GM12878 (cell line): ENCODE measurements at regions not wholly inside any gene's neighbourhood (a gene's known extent, or its start where the extent isn't known, plus 50 kb on each side); places are given as distances from the start of the nearest gene placed in this dataset.

ENCODE experiments used
- ATAC-seq: fragments of 200-7000 bp; cut with Tn5 transposase; 3 replicates; pipeline ENCODE4 v1.9.1; 2020; ENCODE audit warnings: mild to moderate bottlenecking, moderate library complexity
- BruUV-seq: library from RNA; stranded (reverse); fragments of 400-500 nt; replicated peaks from 2 replicates; lab custom pipeline; 2021; lab: Mats Ljungman, UMichigan
- CTCF ChIA-PET: fragments of 300-600 bp; sonication (Branson Sonifier 250); formaldehyde crosslinking; extraction: SDS; loops from one replicate; lab custom pipeline; 2021; ENCODE audit warnings: inconsistent platforms; lab: Yijun Ruan, JAX
- POLR2A ChIA-PET: fragments of 350-600 bp; formaldehyde crosslinking; extraction: SDS; loops from one replicate; lab custom pipeline; 2021; ENCODE audit warnings: inconsistent platforms; lab: Charles Lee
- RAD21 ChIA-PET: fragments of 300-600 bp; sonication (Branson Sonifier 250); formaldehyde crosslinking; loops from one replicate; lab custom pipeline; 2023; ENCODE audit warnings: antibody characterized with exemption; ENCODE audit not compliant: unreplicated experiment; lab: Charles Lee
- SMC1A ChIA-PET: fragments of 300-600 bp; sonication (Branson Sonifier 250); formaldehyde crosslinking; loops from one replicate; lab custom pipeline; 2023; ENCODE audit not compliant: unreplicated experiment, uncharacterized antibody; lab: Charles Lee
- DNase-seq: peaks from one replicate; pipeline ENCODE4 v3.0.0-alpha.2; 2011; ENCODE audit warnings: low read depth, low spot score
- FAIRE-seq: peaks from 3 replicates; lab custom pipeline; 2011; peaks lifted over from hg19 to GRCh38; lab: Jason Lieb, UNC
- H2AFZ ChIP-seq: 2 replicates; pipeline ENCODE4 v1.6.0; 2011; ENCODE audit warnings: low read depth, low read length, control low read depth; ENCODE audit not compliant: control insufficient read depth
- H3K27ac ChIP-seq: 2 replicates; pipeline ENCODE4 v1.5.1; 2011; ENCODE audit warnings: control low read depth; ENCODE audit not compliant: control insufficient read depth, insufficient read depth
- H3K27me3 ChIP-seq, 2 experiments: replicated peaks in 1 of 2; 2 replicates each; pipeline versions ENCODE4 v1.6.0 to v1.6.1; 2011; ENCODE audit warnings: low read length in 1 of 2; ENCODE audit not compliant: control insufficient read depth in 2 of 2, insufficient read depth in 2 of 2
- H3K36me3 ChIP-seq, 2 experiments: 2 replicates each; pipeline ENCODE4 v1.5.1; 2011; ENCODE audit warnings: low read length in 1 of 2; ENCODE audit not compliant: control insufficient read depth in 2 of 2, insufficient read depth in 2 of 2
- H3K4me1 ChIP-seq: 2 replicates; pipeline ENCODE4 v1.6.1; 2011; ENCODE audit warnings: mild to moderate bottlenecking, low read length, moderate library complexity, mixed read lengths; ENCODE audit not compliant: control insufficient read depth, insufficient read depth
- H3K4me2 ChIP-seq: 2 replicates; pipeline ENCODE4 v1.6.0; 2011; ENCODE audit warnings: control low read depth; ENCODE audit not compliant: control insufficient read depth, insufficient read depth
- H3K4me3 ChIP-seq: fragments of 200-600 bp; sonication (generic); 2 replicates; pipeline ENCODE4 v1.5.1; 2016
- H3K79me2 ChIP-seq: 2 replicates; pipeline ENCODE4 v1.6.0; 2011; ENCODE audit warnings: low read length; ENCODE audit not compliant: control insufficient read depth, insufficient read depth
- H3K9ac ChIP-seq: 2 replicates; pipeline ENCODE4 v1.8.0; 2011; ENCODE audit warnings: low read length, control low read depth, mixed read lengths; ENCODE audit not compliant: control insufficient read depth, insufficient read depth
- H3K9me3 ChIP-seq: replicated peaks from 3 replicates; pipeline ENCODE4 v1.5.1; 2011; ENCODE audit warnings: mild to moderate bottlenecking, low read length; ENCODE audit not compliant: control insufficient read depth, insufficient read depth
- H4K20me1 ChIP-seq: 2 replicates; pipeline ENCODE4 v1.6.0; 2011; ENCODE audit not compliant: control insufficient read depth, insufficient read depth
- BMI1 ChIP-seq: fragments of 450-650 bp; IDR thresholded peaks from 2 replicates; pipeline ENCODE4 v1.6.1; 2016; ENCODE audit warnings: mild to moderate bottlenecking, moderate library complexity, borderline replicate concordance
- CHD4 ChIP-seq: fragments of 200-600 bp; sonication (generic); IDR thresholded peaks from 2 replicates; pipeline ENCODE4 v1.6.1; 2016; ENCODE audit warnings: mild to moderate bottlenecking
- HDAC6 ChIP-seq: fragments of 200-600 bp; sonication (generic); IDR thresholded peaks from one replicate; pipeline ENCODE4 v1.8.0; 2017; ENCODE audit warnings: antibody characterized with exemption; ENCODE audit not compliant: unreplicated experiment
- HDGF ChIP-seq: fragments of 450-650 bp; IDR thresholded peaks from 2 replicates; pipeline ENCODE4 v1.6.1; 2016; ENCODE audit warnings: antibody characterized with exemption
- IKZF1 ChIP-seq: fragments of 450-650 bp; conservative IDR thresholded peaks from 2 replicates; pipeline ENCODE4 v1.6.1; 2017; ENCODE audit warnings: antibody characterized with exemption, mild to moderate bottlenecking
- NFYB ChIP-seq: IDR thresholded peaks from 2 replicates; pipeline ENCODE4 v1.6.1; 2011; ENCODE audit warnings: low read depth, mild to moderate bottlenecking, low read length, improper control_type of control experiment, moderate library complexity; ENCODE audit not compliant: insufficient read depth
- PAX5 ChIP-seq: IDR thresholded peaks from 2 replicates; pipeline ENCODE4 v1.6.1; 2011; ENCODE audit warnings: low read depth, low read length, borderline replicate concordance
- PML ChIP-seq: IDR thresholded peaks from 2 replicates; pipeline ENCODE4 v1.6.1; 2012; ENCODE audit warnings: low read length, inconsistent platforms
- RAD21 ChIP-seq: IDR thresholded peaks from 2 replicates; pipeline ENCODE4 v1.6.1; 2011; ENCODE audit warnings: mild to moderate bottlenecking, low read depth, low read length, moderate library complexity; ENCODE audit not compliant: insufficient read depth
- RFX5 ChIP-seq: IDR thresholded peaks from 2 replicates; pipeline ENCODE4 v1.6.1; 2011; ENCODE audit warnings: low read depth, low read length, improper control_type of control experiment
- SMAD5 ChIP-seq: IDR thresholded peaks from 2 replicates; pipeline ENCODE4 v1.6.1; 2016; ENCODE audit warnings: antibody characterized with exemption, low read depth
- SMC3 ChIP-seq: IDR thresholded peaks from 2 replicates; pipeline ENCODE4 v1.6.1; 2011; ENCODE audit warnings: low read length, improper control_type of control experiment, borderline replicate concordance
- WRNIP1 ChIP-seq: IDR thresholded peaks from 2 replicates; pipeline ENCODE4 v1.6.1; 2011; ENCODE audit warnings: low read depth, low read length, improper control_type of control experiment, borderline replicate concordance
- ZNF384 ChIP-seq: IDR thresholded peaks from 2 replicates; pipeline ENCODE4 v1.6.1; 2012; ENCODE audit warnings: low read depth, mild to moderate bottlenecking, low read length, improper control_type of control experiment, borderline replicate concordance
- WGBS: methylation state at CpG from one replicate; pipeline ENCODE4 v1.1.6; 2016; ENCODE audit warnings: low lambda C conversion rate; ENCODE audit not compliant: insufficient replicate concordance, insufficient coverage; ENCODE audit errors: missing lambda C conversion rate; 5-methylcytosine and 5-hydroxymethylcytosine counted together
- in situ Hi-C: fragments of 300-500 bp; cut with MboI; formaldehyde crosslinking; loops from 9 replicates; pipeline ENCODE4 v1.14.3; 2018; ENCODE audit warnings: mixed read lengths
- intact Hi-C: fragments of 100-400 bp; cut with micrococcal nuclease; formaldehyde crosslinking; loops from one replicate; pipeline ENCODE4 v1.14.2; 2022; ENCODE audit not compliant: unreplicated experiment
- TF ChIP-seq, protein P1 (sequence below), 3 experiments: IDR thresholded peaks in 2 of 3; conservative IDR thresholded peaks in 1 of 3; 2 replicates each; pipeline ENCODE4 v1.5.1; 2011; ENCODE audit warnings: low read depth in 3 of 3, low read length in 3 of 3, mild to moderate bottlenecking in 3 of 3, control low read depth in 2 of 3, moderate library complexity in 2 of 3, inconsistent platforms in 1 of 3, mixed read lengths in 1 of 3; ENCODE audit not compliant: control insufficient read depth in 2 of 3, insufficient read depth in 1 of 3; ENCODE audit errors: extremely low read depth in 1 of 3
- TF ChIP-seq, protein P2 (sequence below): IDR thresholded peaks from 2 replicates; pipeline ENCODE4 v1.6.1; 2012; ENCODE audit warnings: low read depth, low read length, improper control_type of control experiment
- TF ChIP-seq, protein P3 (sequence below): fragments of 450-650 bp; IDR thresholded peaks from 2 replicates; pipeline ENCODE4 v1.6.1; 2016; ENCODE audit warnings: mild to moderate bottlenecking
- TF ChIP-seq, protein P4 (sequence below): fragments of 150-350 bp; IDR thresholded peaks from 2 replicates; pipeline ENCODE4 v1.6.1; 2016; ENCODE audit warnings: low read depth, low read length

DNA sequence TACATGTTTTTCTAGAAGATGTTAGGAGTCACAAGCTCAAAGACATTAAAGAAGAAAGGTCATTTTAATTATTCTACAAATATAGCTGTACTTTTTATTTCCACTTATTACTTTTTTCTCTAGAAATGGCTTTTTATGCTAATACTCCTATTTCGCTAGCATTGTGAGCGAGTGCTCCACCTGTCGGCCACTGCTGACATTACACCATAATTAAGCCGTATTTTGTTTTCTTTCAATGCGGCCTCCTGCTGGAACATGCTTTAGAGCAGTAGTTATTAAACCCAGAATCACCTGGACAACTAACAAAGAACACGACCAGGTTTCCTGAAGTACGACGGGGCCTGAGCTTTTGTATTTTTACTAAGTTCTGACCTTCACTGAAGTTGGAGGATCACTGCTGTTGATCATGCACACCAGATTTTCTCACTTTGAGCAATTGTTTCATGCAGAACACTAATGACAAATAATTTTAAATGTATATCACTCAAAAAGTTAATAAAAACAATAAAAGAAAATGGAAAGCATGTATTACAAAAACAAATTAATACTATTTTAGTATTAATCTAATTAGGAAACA lies 74.1 kb upstream of the PAK5 start:
- H4K20me1 ChIP-seq, result no peaks in the 10 kb centered on the region
- no peak overlapping the region for H3K4me2 ChIP-seq
- POLR2A ChIA-PET, result no interaction called here
- WGBS, result 1% methylated on average over 8 of the region's 8 CpGs
- no peak overlapping the region for H3K4me3 ChIP-seq
- H3K27ac ChIP-seq, result no peak overlapping the region
- BruUV-seq, result no TSS peak
- DNase-seq (no peak), ATAC-seq (peak; percentile 42; the same call in 2 of the 3 replicates), FAIRE-seq (peak; percentile 72)
- RAD21 ChIA-PET, result interaction anchor here (5.2 kb wide), 1 partner anchor 295 kb away, joined by 23 read pairs; no protein-coding TSS in a partner anchor
- H3K9ac ChIP-seq, result no peak overlapping the region
- H3K27me3 ChIP-seq, result no peaks in the 10 kb centered on the region; a peak in 1 of 4 replicates
- no peaks in the 10 kb centered on the region for H3K36me3 ChIP-seq
- H3K79me2 ChIP-seq, result no peaks in the 10 kb centered on the region
- intact Hi-C loops, result loop anchor here (1.0 to 2.0 kb wide), 2 partner anchors 296 to 505 kb away; no protein-coding TSS in a partner anchor
- CTCF ChIA-PET, result interaction anchor here (0.8 to 6.8 kb wide), 19 partner anchors 10 to 505 kb away, joined by 3 to 83 read pairs (median 4); no protein-coding TSS in a partner anchor
- SMC1A ChIA-PET, result interaction anchor here (0.5 to 2.4 kb wide), 6 partner anchors 9 to 512 kb away, joined by 3 to 14 read pairs (median 4); no protein-coding TSS in a partner anchor
- in situ Hi-C loops, result loop anchor here (5.0 to 10.0 kb wide), 2 partner anchors 291 to 508 kb away; no protein-coding TSS in a partner anchor
- no peak overlapping the region; the same call in 1 of the 2 replicates for H2AFZ ChIP-seq
- no peaks in the 10 kb centered on the region for H3K9me3 ChIP-seq
- no peaks in the 10 kb centered on the region for H3K4me1 ChIP-seq
- TF ChIP-seq ZNF384 (no peak), BMI1 (no peak), PML (no peak), RAD21 (peak; percentile 47), SMC3 (peak; percentile 63; the same call in 1 of the 2 replicates), IKZF1 (no peak), HDAC6 (no peak), SMAD5 (no peak), WRNIP1 (no peak), NFYB (no peak), PAX5 (no peak), CHD4 (no peak), RFX5 (no peak), HDGF (no peak)
- TF ChIP-seq, protein P1, sequence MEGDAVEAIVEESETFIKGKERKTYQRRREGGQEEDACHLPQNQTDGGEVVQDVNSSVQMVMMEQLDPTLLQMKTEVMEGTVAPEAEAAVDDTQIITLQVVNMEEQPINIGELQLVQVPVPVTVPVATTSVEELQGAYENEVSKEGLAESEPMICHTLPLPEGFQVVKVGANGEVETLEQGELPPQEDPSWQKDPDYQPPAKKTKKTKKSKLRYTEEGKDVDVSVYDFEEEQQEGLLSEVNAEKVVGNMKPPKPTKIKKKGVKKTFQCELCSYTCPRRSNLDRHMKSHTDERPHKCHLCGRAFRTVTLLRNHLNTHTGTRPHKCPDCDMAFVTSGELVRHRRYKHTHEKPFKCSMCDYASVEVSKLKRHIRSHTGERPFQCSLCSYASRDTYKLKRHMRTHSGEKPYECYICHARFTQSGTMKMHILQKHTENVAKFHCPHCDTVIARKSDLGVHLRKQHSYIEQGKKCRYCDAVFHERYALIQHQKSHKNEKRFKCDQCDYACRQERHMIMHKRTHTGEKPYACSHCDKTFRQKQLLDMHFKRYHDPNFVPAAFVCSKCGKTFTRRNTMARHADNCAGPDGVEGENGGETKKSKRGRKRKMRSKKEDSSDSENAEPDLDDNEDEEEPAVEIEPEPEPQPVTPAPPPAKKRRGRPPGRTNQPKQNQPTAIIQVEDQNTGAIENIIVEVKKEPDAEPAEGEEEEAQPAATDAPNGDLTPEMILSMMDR (IDR thresholded peaks at IDR 0.05 in 2 of 3, conservative IDR thresholded peaks at IDR 0.05 in 1 of 3; ENCODE audit: control insufficient read depth in 2 of 3, extremely low read depth in 1 of 3, insufficient read depth in 1 of 3, low read depth in 3 of 3, low read length in 3 of 3), result peak; percentile 70 to 79 (median 74)
- TF ChIP-seq, protein P2, sequence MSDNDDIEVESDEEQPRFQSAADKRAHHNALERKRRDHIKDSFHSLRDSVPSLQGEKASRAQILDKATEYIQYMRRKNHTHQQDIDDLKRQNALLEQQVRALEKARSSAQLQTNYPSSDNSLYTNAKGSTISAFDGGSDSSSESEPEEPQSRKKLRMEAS, result no peak
- TF ChIP-seq, protein P3, sequence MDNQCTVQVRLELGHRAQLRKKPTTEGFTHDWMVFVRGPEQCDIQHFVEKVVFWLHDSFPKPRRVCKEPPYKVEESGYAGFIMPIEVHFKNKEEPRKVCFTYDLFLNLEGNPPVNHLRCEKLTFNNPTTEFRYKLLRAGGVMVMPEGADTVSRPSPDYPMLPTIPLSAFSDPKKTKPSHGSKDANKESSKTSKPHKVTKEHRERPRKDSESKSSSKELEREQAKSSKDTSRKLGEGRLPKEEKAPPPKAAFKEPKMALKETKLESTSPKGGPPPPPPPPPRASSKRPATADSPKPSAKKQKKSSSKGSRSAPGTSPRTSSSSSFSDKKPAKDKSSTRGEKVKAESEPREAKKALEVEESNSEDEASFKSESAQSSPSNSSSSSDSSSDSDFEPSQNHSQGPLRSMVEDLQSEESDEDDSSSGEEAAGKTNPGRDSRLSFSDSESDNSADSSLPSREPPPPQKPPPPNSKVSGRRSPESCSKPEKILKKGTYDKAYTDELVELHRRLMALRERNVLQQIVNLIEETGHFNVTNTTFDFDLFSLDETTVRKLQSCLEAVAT, result no peak
- TF ChIP-seq, protein P4, sequence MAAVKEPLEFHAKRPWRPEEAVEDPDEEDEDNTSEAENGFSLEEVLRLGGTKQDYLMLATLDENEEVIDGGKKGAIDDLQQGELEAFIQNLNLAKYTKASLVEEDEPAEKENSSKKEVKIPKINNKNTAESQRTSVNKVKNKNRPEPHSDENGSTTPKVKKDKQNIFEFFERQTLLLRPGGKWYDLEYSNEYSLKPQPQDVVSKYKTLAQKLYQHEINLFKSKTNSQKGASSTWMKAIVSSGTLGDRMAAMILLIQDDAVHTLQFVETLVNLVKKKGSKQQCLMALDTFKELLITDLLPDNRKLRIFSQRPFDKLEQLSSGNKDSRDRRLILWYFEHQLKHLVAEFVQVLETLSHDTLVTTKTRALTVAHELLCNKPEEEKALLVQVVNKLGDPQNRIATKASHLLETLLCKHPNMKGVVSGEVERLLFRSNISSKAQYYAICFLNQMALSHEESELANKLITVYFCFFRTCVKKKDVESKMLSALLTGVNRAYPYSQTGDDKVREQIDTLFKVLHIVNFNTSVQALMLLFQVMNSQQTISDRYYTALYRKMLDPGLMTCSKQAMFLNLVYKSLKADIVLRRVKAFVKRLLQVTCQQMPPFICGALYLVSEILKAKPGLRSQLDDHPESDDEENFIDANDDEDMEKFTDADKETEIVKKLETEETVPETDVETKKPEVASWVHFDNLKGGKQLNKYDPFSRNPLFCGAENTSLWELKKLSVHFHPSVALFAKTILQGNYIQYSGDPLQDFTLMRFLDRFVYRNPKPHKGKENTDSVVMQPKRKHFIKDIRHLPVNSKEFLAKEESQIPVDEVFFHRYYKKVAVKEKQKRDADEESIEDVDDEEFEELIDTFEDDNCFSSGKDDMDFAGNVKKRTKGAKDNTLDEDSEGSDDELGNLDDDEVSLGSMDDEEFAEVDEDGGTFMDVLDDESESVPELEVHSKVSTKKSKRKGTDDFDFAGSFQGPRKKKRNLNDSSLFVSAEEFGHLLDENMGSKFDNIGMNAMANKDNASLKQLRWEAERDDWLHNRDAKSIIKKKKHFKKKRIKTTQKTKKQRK, result no peak
